K562 (cell line): ENCODE measurements at regions not wholly inside any gene's neighbourhood (a gene's known extent, or its start where the extent isn't known, plus 50 kb on each side); places are given as distances from the start of the nearest gene placed in this dataset.

Experiments used
- CHD4 ChIP-seq: fragments of 200-600 bp; sonication (generic); IDR thresholded peaks from 3 replicates; pipeline ENCODE4 v1.6.1; 2012; ENCODE audit warnings: low read depth, mild to moderate bottlenecking, mixed read lengths, low read length, inconsistent platforms; ENCODE audit not compliant: insufficient read depth, insufficient replicate concordance, poor library complexity, severe bottlenecking
- CREM ChIP-seq: IDR thresholded peaks from 2 replicates; pipeline ENCODE4 v1.6.1; 2014; ENCODE audit warnings: antibody characterized with exemption, low read depth
- CXXC5 ChIP-seq: fragments of 250-450 bp; sonication (Bioruptor Pico); IDR thresholded peaks from 2 replicates; pipeline ENCODE4 v1.8.0; 2022; ENCODE audit warnings: inconsistent platforms, mild to moderate bottlenecking, moderate library complexity
- DIDO1 ChIP-seq: fragments of 450-650 bp; IDR thresholded peaks from 2 replicates; pipeline ENCODE4 v1.6.1; 2016; ENCODE audit warnings: low read depth, missing biosample characterization, missing genetic modification characterization
- DMBX1 ChIP-seq: fragments of 250-450 bp; sonication (Bioruptor Pico); IDR thresholded peaks from 2 replicates; pipeline ENCODE4 v1.8.0; 2022; ENCODE audit warnings: inconsistent platforms, mild to moderate bottlenecking, moderate library complexity, borderline replicate concordance
- FIP1L1 ChIP-seq: fragments of 200-400 bp; formaldehyde crosslinking; IDR thresholded peaks from 2 replicates; pipeline ENCODE4 v1.6.1; 2018; ENCODE audit warnings: mild to moderate bottlenecking, low read depth, low read length; ENCODE audit not compliant: poor library complexity, severe bottlenecking
- HDGF ChIP-seq: fragments of 450-650 bp; IDR thresholded peaks from 2 replicates; pipeline ENCODE4 v1.6.1; 2016
- HNRNPLL ChIP-seq: fragments of 200-400 bp; formaldehyde crosslinking; IDR thresholded peaks from 2 replicates; pipeline ENCODE4 v1.6.1; 2017; ENCODE audit warnings: low read length, low read depth, mild to moderate bottlenecking; ENCODE audit not compliant: poor library complexity, severe bottlenecking
- KAT2B ChIP-seq: IDR thresholded peaks from one replicate; pipeline ENCODE4 v1.6.1; 2012; ENCODE audit warnings: low read depth, mild to moderate bottlenecking, control low read depth, inconsistent platforms, low read length, moderate library complexity
- KAT7 ChIP-seq: sonication (generic); formaldehyde crosslinking; IDR thresholded peaks from 2 replicates; pipeline ENCODE4 v1.8.0; 2022; ENCODE audit warnings: missing genetic modification reagents, mild to moderate bottlenecking, borderline replicate concordance
- MTA3 ChIP-seq: fragments of 450-650 bp; formaldehyde crosslinking; IDR thresholded peaks from 2 replicates; pipeline ENCODE4 v1.6.1; 2017; ENCODE audit warnings: mild to moderate bottlenecking, borderline replicate concordance
- NFE2 ChIP-seq: IDR thresholded peaks from 2 replicates; pipeline ENCODE4 v1.6.1; 2014; ENCODE audit warnings: antibody characterized with exemption, low read depth
- NR2C2 ChIP-seq, 2 experiments: fragments of 200-800 bp in 1 of 2; sonication (Bioruptor generic) in 1 of 2; sonication (generic) in 1 of 2; formaldehyde crosslinking in 1 of 2; IDR thresholded peaks; 2 replicates each; pipeline versions ENCODE4 v1.6.1 to v1.8.0; 2016 to 2022; ENCODE audit warnings: mild to moderate bottlenecking in 1 of 2, missing compliant biosample characterization in 1 of 2, missing genetic modification characterization in 1 of 2, missing genetic modification reagents in 1 of 2
- PRPF4 ChIP-seq: fragments of 200-400 bp; formaldehyde crosslinking; IDR thresholded peaks from one replicate; pipeline ENCODE4 v1.6.1; 2017; ENCODE audit warnings: low read length, low read depth, mild to moderate bottlenecking; ENCODE audit not compliant: insufficient read depth, poor library complexity, severe bottlenecking
- RB1 ChIP-seq: fragments of 450-650 bp; IDR thresholded peaks from 2 replicates; pipeline ENCODE4 v1.6.1; 2017; ENCODE audit warnings: low read depth, mild to moderate bottlenecking
- RBM15 ChIP-seq: fragments of 200-400 bp; formaldehyde crosslinking; IDR thresholded peaks from 2 replicates; pipeline ENCODE4 v1.6.1; 2018; ENCODE audit warnings: mild to moderate bottlenecking, low read length, moderate library complexity; ENCODE audit not compliant: insufficient read depth
- RBM25 ChIP-seq: fragments of 200-400 bp; formaldehyde crosslinking; IDR thresholded peaks from 2 replicates; pipeline ENCODE4 v1.6.1; 2018; ENCODE audit warnings: low read length, low read depth, moderate library complexity; ENCODE audit not compliant: severe bottlenecking
- RUNX1 ChIP-seq: sonication (generic); IDR thresholded peaks from 2 replicates; pipeline ENCODE4 v1.6.1; 2016; ENCODE audit warnings: antibody characterized with exemption, low read depth
- U2AF1 ChIP-seq: fragments of 200-400 bp; formaldehyde crosslinking; optimal IDR thresholded peaks from 2 replicates; pipeline ENCODE3; 2017; ENCODE audit warnings: mild to moderate bottlenecking, low read depth, low read length, moderate library complexity
- ZNF124 ChIP-seq: sonication (generic); formaldehyde crosslinking; IDR thresholded peaks from 2 replicates; pipeline ENCODE4 v1.8.1; 2022; ENCODE audit warnings: missing genetic modification reagents
- ZNF347 ChIP-seq: fragments of 450-650 bp; formaldehyde crosslinking; IDR thresholded peaks from 2 replicates; pipeline ENCODE4 v1.4.0; 2020; ENCODE audit warnings: low read depth, mild to moderate bottlenecking, moderate library complexity
- ZNF384 ChIP-seq: IDR thresholded peaks from 2 replicates; pipeline ENCODE4 v1.6.1; 2012; ENCODE audit warnings: low read depth, low read length, improper control_type of control experiment
- TF ChIP-seq, protein P1 (sequence below): sonication (generic); formaldehyde crosslinking; IDR thresholded peaks from 2 replicates; pipeline ENCODE4 v1.8.1; 2022; ENCODE audit warnings: missing genetic modification reagents
- TF ChIP-seq, protein P2 (sequence below): fragments of 250-450 bp; sonication (Bioruptor Pico); IDR thresholded peaks from 2 replicates; pipeline ENCODE4 v1.9.0; 2021; ENCODE audit warnings: mild to moderate bottlenecking, inconsistent platforms
- TF ChIP-seq, protein P3 (sequence below): fragments of 250-450 bp; sonication (Bioruptor Pico); IDR thresholded peaks from 2 replicates; pipeline ENCODE4 v1.9.0; 2021; ENCODE audit warnings: mild to moderate bottlenecking

DNA sequence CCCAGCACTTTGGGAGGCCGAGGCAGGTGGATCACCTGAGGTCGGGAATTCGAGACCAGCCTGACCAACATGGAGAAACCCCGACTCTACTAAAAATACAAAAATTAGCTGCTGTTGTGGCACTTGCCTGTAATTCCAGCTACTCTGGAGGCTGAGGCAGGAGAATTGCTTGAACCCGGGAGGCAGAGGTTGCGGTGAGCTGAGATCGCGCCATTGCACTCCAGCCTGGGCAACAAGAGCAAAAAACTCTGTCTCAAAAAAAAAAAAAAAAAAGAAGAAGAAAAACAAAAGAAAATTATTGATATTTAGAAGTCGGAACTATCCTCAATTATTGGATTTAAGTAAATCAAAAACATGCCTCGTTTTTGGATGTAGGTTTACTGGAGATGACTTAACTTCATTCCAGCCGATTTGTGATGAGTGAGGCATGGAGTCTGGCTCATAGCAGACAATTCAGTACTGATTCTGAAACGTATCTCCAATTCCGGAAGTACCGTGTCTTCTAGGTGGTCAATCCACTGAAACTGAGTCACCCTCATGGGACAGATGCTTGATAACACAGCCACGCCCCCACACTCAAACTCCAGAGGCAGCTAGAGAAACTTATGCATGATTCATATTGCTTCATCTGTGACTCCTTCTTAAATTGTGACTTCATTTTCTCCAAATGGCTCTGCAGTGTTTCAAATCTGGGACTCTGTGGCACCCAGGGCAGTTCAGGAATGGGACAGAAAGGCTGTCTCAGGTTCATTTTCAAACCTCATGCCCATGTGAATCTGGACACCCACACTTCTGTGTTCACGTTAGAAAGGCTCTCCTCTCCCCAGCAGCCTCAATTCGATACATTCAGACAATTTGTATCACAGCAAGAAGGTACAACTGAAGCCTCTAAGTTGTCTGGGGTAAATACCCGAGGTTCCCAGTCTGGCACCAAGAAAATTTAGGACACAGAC is 110.4 kb upstream of the ARMC2 start (continued):
- TF ChIP-seq DMBX1 (CRISPR knock-in tag) (no peak), RBM15 (no peak), HDGF (no peak), KAT7 (CRISPR knock-in tag) (no peak), NR2C2 (CRISPR knock-in tag; IDR thresholded peaks at IDR 0.05) (no peak), NR2C2 (tag; IDR thresholded peaks at IDR 0.05) (no peak), MTA3 (0 out of 2 replicates have a peak, but pooled peaks have one; percentile 41), ZNF347 (CRISPR knock-in tag) (no peak), RB1 (no peak), PRPF4 (no peak), CXXC5 (peak; percentile 10; the same call in 1 of the 2 replicates), HNRNPLL (no peak), U2AF1 (no peak), ZNF384 (no peak), ZNF124 (no peak), KAT2B (no peak), RBM25 (no peak), CHD4 (no peak), NFE2 (peak; percentile 73), CREM (peak; percentile 76), DIDO1 (tag) (no peak), FIP1L1 (no peak), RUNX1 (no peak)
- TF ChIP-seq, protein P1, sequence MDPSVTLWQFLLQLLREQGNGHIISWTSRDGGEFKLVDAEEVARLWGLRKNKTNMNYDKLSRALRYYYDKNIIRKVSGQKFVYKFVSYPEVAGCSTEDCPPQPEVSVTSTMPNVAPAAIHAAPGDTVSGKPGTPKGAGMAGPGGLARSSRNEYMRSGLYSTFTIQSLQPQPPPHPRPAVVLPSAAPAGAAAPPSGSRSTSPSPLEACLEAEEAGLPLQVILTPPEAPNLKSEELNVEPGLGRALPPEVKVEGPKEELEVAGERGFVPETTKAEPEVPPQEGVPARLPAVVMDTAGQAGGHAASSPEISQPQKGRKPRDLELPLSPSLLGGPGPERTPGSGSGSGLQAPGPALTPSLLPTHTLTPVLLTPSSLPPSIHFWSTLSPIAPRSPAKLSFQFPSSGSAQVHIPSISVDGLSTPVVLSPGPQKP (CRISPR knock-in tag), result no peak
- TF ChIP-seq, protein P2, sequence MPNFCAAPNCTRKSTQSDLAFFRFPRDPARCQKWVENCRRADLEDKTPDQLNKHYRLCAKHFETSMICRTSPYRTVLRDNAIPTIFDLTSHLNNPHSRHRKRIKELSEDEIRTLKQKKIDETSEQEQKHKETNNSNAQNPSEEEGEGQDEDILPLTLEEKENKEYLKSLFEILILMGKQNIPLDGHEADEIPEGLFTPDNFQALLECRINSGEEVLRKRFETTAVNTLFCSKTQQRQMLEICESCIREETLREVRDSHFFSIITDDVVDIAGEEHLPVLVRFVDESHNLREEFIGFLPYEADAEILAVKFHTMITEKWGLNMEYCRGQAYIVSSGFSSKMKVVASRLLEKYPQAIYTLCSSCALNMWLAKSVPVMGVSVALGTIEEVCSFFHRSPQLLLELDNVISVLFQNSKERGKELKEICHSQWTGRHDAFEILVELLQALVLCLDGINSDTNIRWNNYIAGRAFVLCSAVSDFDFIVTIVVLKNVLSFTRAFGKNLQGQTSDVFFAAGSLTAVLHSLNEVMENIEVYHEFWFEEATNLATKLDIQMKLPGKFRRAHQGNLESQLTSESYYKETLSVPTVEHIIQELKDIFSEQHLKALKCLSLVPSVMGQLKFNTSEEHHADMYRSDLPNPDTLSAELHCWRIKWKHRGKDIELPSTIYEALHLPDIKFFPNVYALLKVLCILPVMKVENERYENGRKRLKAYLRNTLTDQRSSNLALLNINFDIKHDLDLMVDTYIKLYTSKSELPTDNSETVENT (CRISPR knock-in tag), result no peak
- TF ChIP-seq, protein P3, sequence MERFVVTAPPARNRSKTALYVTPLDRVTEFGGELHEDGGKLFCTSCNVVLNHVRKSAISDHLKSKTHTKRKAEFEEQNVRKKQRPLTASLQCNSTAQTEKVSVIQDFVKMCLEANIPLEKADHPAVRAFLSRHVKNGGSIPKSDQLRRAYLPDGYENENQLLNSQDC, result no peak
